CD1c-positive myeloid dendritic cell (primary cell): ENCODE measurements at regions not wholly inside any gene's neighbourhood (a gene's known extent, or its start where the extent isn't known, plus 50 kb on each side); places are given as distances from the start of the nearest gene placed in this dataset.
"Not testable (repeated sequence)": the region's sequence is repeated elsewhere in the genome, so short reads cannot be mapped to it uniquely, and the experiment has no call there.

Experiments used
- DNase-seq: peaks from one replicate; pipeline ENCODE4 v3.0.0-alpha.2; 2016; ENCODE audit errors: extremely low spot score

GRCh38 chr6:126967296-126968005 is 151.0 kb upstream of the RSPO3 start:
- no peak for DNase-seq

- no peak for DNase-seq
These were observed 142.1 kb upstream of the RSPO3 start for GRCh38 chr6:126976253-126976797.

- DNase-seq = no peak
These were observed 134.7 kb upstream of the RSPO3 start for GRCh38 chr6:126983779-126984178.

GRCh38 chr6:126988125-126988524 is 130.3 kb upstream of the RSPO3 start:
- DNase-seq = not testable (repeated sequence)

- no peak for DNase-seq
These were observed 117.8 kb upstream of the RSPO3 start for GRCh38 chr6:127000631-127001030.

- no peak for DNase-seq
These were observed 104.6 kb upstream of the RSPO3 start for GRCh38 chr6:127013865-127014264.

- no peak for DNase-seq
These were observed 102.6 kb upstream of the RSPO3 start for GRCh38 chr6:127015858-127016257.

- no peak for DNase-seq
These were observed 98.6 kb upstream of the RSPO3 start for GRCh38 chr6:127019828-127020227.

GRCh38 chr6:127022302-127022701 is 96.2 kb upstream of the RSPO3 start:
- no peak for DNase-seq

- DNase-seq = no peak
These were observed 95.3 kb upstream of the RSPO3 start for GRCh38 chr6:127023001-127023778.

- DNase-seq = no peak
These were observed 92.2 kb upstream of the RSPO3 start for GRCh38 chr6:127026247-127026646.

- no peak for DNase-seq
These were observed 88.4 kb upstream of the RSPO3 start for GRCh38 chr6:127030111-127030510.

GRCh38 chr6:127030836-127031235 is 87.6 kb upstream of the RSPO3 start:
- no peak for DNase-seq

- DNase-seq = no peak
These were observed 87.0 kb upstream of the RSPO3 start for GRCh38 chr6:127031511-127031910.

GRCh38 chr6:127032971-127033370 is 85.5 kb upstream of the RSPO3 start:
- no peak for DNase-seq

GRCh38 chr6:127051571-127052260 is 66.8 kb upstream of the RSPO3 start:
- no peak for DNase-seq

GRCh38 chr6:127053032-127053874 is 65.2 kb upstream of the RSPO3 start:
- no peak for DNase-seq

GRCh38 chr6:127053875-127054235 is 64.6 kb upstream of the RSPO3 start:
- no peak for DNase-seq

- DNase-seq = no peak
These were observed 60.4 kb upstream of the RSPO3 start for GRCh38 chr6:127058027-127058426.

- DNase-seq = no peak
These were observed 59.5 kb upstream of the RSPO3 start for GRCh38 chr6:127058936-127059335.
